GM21390 (cell line): ENCODE measurements at regions not wholly inside any gene's neighbourhood (a gene's known extent, or its start where the extent isn't known, plus 50 kb on each side); places are given as distances from the start of the nearest gene placed in this dataset.
"Not testable (repeated sequence)": the region's sequence is repeated elsewhere in the genome, so short reads cannot be mapped to it uniquely, and the experiment has no call there.

ENCODE experiments used
- ATAC-seq: cut with Tn5 transposase; IDR thresholded peaks from one replicate; pipeline ENCODE4 v1.9.1; 2021; ENCODE audit not compliant: unreplicated experiment

- ATAC-seq, result no peak
These were observed 178.3 kb upstream of the MPDZ start for GRCh38 chr9:13457795-13458194.

- ATAC-seq, result no peak
These were observed 171.2 kb upstream of the MPDZ start for GRCh38 chr9:13450723-13451122.

- ATAC-seq, result no peak
These were observed 169.0 kb upstream of the MPDZ start for GRCh38 chr9:13448482-13448881.

- ATAC-seq, result no peak
These were observed 168.4 kb upstream of the MPDZ start for GRCh38 chr9:13447843-13448422.

GRCh38 chr9:13446938-13447842 lies 167.7 kb upstream of the MPDZ start:
- ATAC-seq, result no peak

GRCh38 chr9:13446286-13446937 lies 166.9 kb upstream of the MPDZ start:
- ATAC-seq, result no peak

GRCh38 chr9:13445103-13445500 lies 165.6 kb upstream of the MPDZ start:
- ATAC-seq, result no peak

GRCh38 chr9:13444245-13445102 lies 165.0 kb upstream of the MPDZ start:
- ATAC-seq, result no peak

GRCh38 chr9:13443346-13444244 lies 164.1 kb upstream of the MPDZ start:
- ATAC-seq, result no peak

GRCh38 chr9:13439685-13440476 lies 160.4 kb upstream of the MPDZ start:
- no peak for ATAC-seq

- ATAC-seq, result no peak
These were observed 158.4 kb upstream of the MPDZ start for GRCh38 chr9:13437866-13438265.

- ATAC-seq, result no peak
These were observed 157.1 kb upstream of the MPDZ start for GRCh38 chr9:13436591-13436990.

- ATAC-seq, result not testable (repeated sequence)
These were observed 154.0 kb upstream of the MPDZ start for GRCh38 chr9:13433453-13433852.

- ATAC-seq, result no peak
These were observed 153.4 kb upstream of the MPDZ start for GRCh38 chr9:13432904-13433303.

GRCh38 chr9:13431692-13432091 lies 152.2 kb upstream of the MPDZ start:
- ATAC-seq, result no peak

- no peak for ATAC-seq
These were observed 151.7 kb upstream of the MPDZ start for GRCh38 chr9:13431222-13431536.

GRCh38 chr9:13430368-13431221 lies 151.1 kb upstream of the MPDZ start:
- no peak for ATAC-seq
